ENCODE measurements at regions not wholly inside any gene's neighbourhood (a gene's known extent, or its start where the extent isn't known, plus 50 kb on each side); places are given as distances from the start of the nearest gene placed in this dataset.
A peak's percentile ranks its signal among the peaks of the same experiment; 100 is the strongest.
"Not testable (repeated sequence)": the region's sequence is repeated elsewhere in the genome, so short reads cannot be mapped to it uniquely, and the experiment has no call there.

- ATAC-seq (ENCODE audit: low read depth in 2 of 2) (peak; percentile 78 to 86), DNase-seq (peak; percentile 42)
- Mint-ChIP-seq H3K4me1 (peaks cover 17 to 32% (median 22%) of the 10 kb centered on the region in 3 donors), H3K27me3 (peaks cover 0 to 9% (median 0%) of the 10 kb centered on the region in 3 donors), H3K9me3 (no peaks in the 10 kb centered on the region), H3K27ac (peak overlapping the region in 3 of 6 donors; percentile 18 to 34 (median 20)), H3K4me3 (no peak overlapping the region), H3K36me3 (no peaks in the 10 kb centered on the region)
These were observed 119.9 kb upstream of the NDUFV2 start for GRCh38 chr18:8982416-8983183.

GRCh38 chr18:8983195-8983594, 119.3 kb upstream of the NDUFV2 start:
- Mint-ChIP-seq H3K36me3 (no peaks in the 10 kb centered on the region), H3K27me3 (peaks cover 0 to 10% (median 0%) of the 10 kb centered on the region in 3 donors), H3K4me3 (no peak overlapping the region), H3K4me1 (peaks cover 15 to 27% (median 20%) of the 10 kb centered on the region in 3 donors), H3K27ac (no peak overlapping the region), H3K9me3 (no peaks in the 10 kb centered on the region)
- DNase-seq (no peak), ATAC-seq (ENCODE audit: low read depth in 2 of 2) (no peak)

GRCh38 chr18:8984131-8984721, 118.3 kb upstream of the NDUFV2 start:
- Mint-ChIP-seq H3K4me1 (peaks cover 9 to 17% (median 13%) of the 10 kb centered on the region in 3 donors), H3K36me3 (no peaks in the 10 kb centered on the region)

GRCh38 chr18:8987241-8987640, 115.3 kb upstream of the NDUFV2 start:
- H3K27ac Mint-ChIP-seq: peak overlapping the region in 1 of 6 donors; percentile 6
- DNase-seq: no peak
- peaks cover 0 to 6% (median 5%) of the 10 kb centered on the region in 3 donors for H3K4me1 Mint-ChIP-seq
- no peaks in the 10 kb centered on the region for H3K36me3 Mint-ChIP-seq
- H3K9me3 Mint-ChIP-seq: no peaks in the 10 kb centered on the region
- H3K27me3 Mint-ChIP-seq: peaks cover 0 to 25% (median 9%) of the 10 kb centered on the region in 3 donors
- no peak for ATAC-seq (ENCODE audit: low read depth in 2 of 2)
- H3K4me3 Mint-ChIP-seq: no peak overlapping the region

More at GRCh38 chr18:8984131-8984721, 118.3 kb upstream of the NDUFV2 start:
- ATAC-seq (ENCODE audit: low read depth in 2 of 2) (no peak), DNase-seq (no peak)
- H3K4me3 Mint-ChIP-seq: no peak overlapping the region
- no peaks in the 10 kb centered on the region for H3K9me3 Mint-ChIP-seq
- peak overlapping the region in 1 of 6 donors; percentile 11 for H3K27ac Mint-ChIP-seq
- peaks cover 0 to 15% (median 0%) of the 10 kb centered on the region in 3 donors for H3K27me3 Mint-ChIP-seq

GRCh38 chr18:8988260-8988871, 114.1 kb upstream of the NDUFV2 start:
- H3K36me3 Mint-ChIP-seq: no peaks in the 10 kb centered on the region

GRCh38 chr18:8989017-8989416, 113.5 kb upstream of the NDUFV2 start:
- no peak for DNase-seq
- H3K27me3 Mint-ChIP-seq: peaks cover 0 to 27% (median 9%) of the 10 kb centered on the region in 3 donors
- H3K27ac Mint-ChIP-seq: peak overlapping the region in 2 of 6 donors; percentile 48 to 79
- ATAC-seq (ENCODE audit: low read depth in 2 of 2): no peak
- H3K9me3 Mint-ChIP-seq: no peaks in the 10 kb centered on the region
- no peaks in the 10 kb centered on the region for H3K4me1 Mint-ChIP-seq
- no peaks in the 10 kb centered on the region for H3K36me3 Mint-ChIP-seq
- no peak overlapping the region for H3K4me3 Mint-ChIP-seq

More at GRCh38 chr18:8988260-8988871, 114.1 kb upstream of the NDUFV2 start:
- no peaks in the 10 kb centered on the region for H3K9me3 Mint-ChIP-seq
- H3K27me3 Mint-ChIP-seq: peaks cover 0 to 25% (median 9%) of the 10 kb centered on the region in 3 donors
- no peak overlapping the region for H3K4me3 Mint-ChIP-seq
- H3K4me1 Mint-ChIP-seq: no peaks in the 10 kb centered on the region
- peak overlapping the region in 1 of 6 donors; percentile 4 for H3K27ac Mint-ChIP-seq
- peak; percentile 70 to 94 for ATAC-seq (ENCODE audit: low read depth in 2 of 2)
- peak; percentile 53 for DNase-seq

- no peak for DNase-seq
- peaks cover 0 to 29% (median 9%) of the 10 kb centered on the region in 3 donors for H3K27me3 Mint-ChIP-seq
- H3K9me3 Mint-ChIP-seq: no peaks in the 10 kb centered on the region
- H3K4me1 Mint-ChIP-seq: no peaks in the 10 kb centered on the region
- peak overlapping the region in 1 of 8 donors; percentile 71 for H3K4me3 Mint-ChIP-seq
- no peak for ATAC-seq (ENCODE audit: low read depth in 2 of 2)
- no peak overlapping the region for H3K27ac Mint-ChIP-seq
- H3K36me3 Mint-ChIP-seq: no peaks in the 10 kb centered on the region
These were observed 112.6 kb upstream of the NDUFV2 start for GRCh38 chr18:8989855-8990254.

- Mint-ChIP-seq H3K9me3 (no peaks in the 10 kb centered on the region), H3K27ac (no peak overlapping the region), H3K36me3 (no peaks in the 10 kb centered on the region)
These were observed 112.0 kb upstream of the NDUFV2 start for GRCh38 chr18:8990276-8991031.

GRCh38 chr18:8991155-8991554, 111.3 kb upstream of the NDUFV2 start:
- Mint-ChIP-seq H3K9me3 (peaks cover 0 to 3% (median 0%) of the 10 kb centered on the region in 7 donors), H3K27me3 (peaks cover 0 to 29% (median 9%) of the 10 kb centered on the region in 3 donors), H3K4me3 (no peak overlapping the region), H3K36me3 (no peaks in the 10 kb centered on the region), H3K27ac (peak overlapping the region in 4 of 6 donors; percentile 8 to 70 (median 32)), H3K4me1 (no peaks in the 10 kb centered on the region)
- ATAC-seq (ENCODE audit: low read depth in 2 of 2) (no peak), DNase-seq (no peak)

More at GRCh38 chr18:8990276-8991031, 112.0 kb upstream of the NDUFV2 start:
- DNase-seq: no peak
- peak overlapping the region in 1 of 8 donors; percentile 71 for H3K4me3 Mint-ChIP-seq
- H3K4me1 Mint-ChIP-seq: no peaks in the 10 kb centered on the region
- H3K27me3 Mint-ChIP-seq: peaks cover 0 to 29% (median 9%) of the 10 kb centered on the region in 3 donors
- ATAC-seq (ENCODE audit: low read depth in 2 of 2): no peak

GRCh38 chr18:8992500-8992899, 110.0 kb upstream of the NDUFV2 start:
- H3K4me1 Mint-ChIP-seq; DNase-seq; H3K27ac Mint-ChIP-seq; H3K4me3 Mint-ChIP-seq; H3K36me3 Mint-ChIP-seq; ATAC-seq (ENCODE audit: low read depth in 2 of 2): not testable (repeated sequence)
- H3K27me3 Mint-ChIP-seq: peaks cover 0 to 28% (median 10%) of the 10 kb centered on the region in 3 donors
- H3K9me3 Mint-ChIP-seq: peaks cover 0 to 12% (median 3%) of the 10 kb centered on the region in 7 donors

- H3K4me3 Mint-ChIP-seq: no peak overlapping the region
- no peak overlapping the region for H3K27ac Mint-ChIP-seq
- no peaks in the 10 kb centered on the region for H3K4me1 Mint-ChIP-seq
- no peaks in the 10 kb centered on the region for H3K36me3 Mint-ChIP-seq
- DNase-seq: no peak
- peaks cover 0 to 39% (median 28%) of the 10 kb centered on the region in 3 donors for H3K27me3 Mint-ChIP-seq
- no peak for ATAC-seq (ENCODE audit: low read depth in 2 of 2)
- H3K9me3 Mint-ChIP-seq: peaks cover 0 to 12% (median 3%) of the 10 kb centered on the region in 7 donors
These were observed 107.9 kb upstream of the NDUFV2 start for GRCh38 chr18:8994603-8995002.

- DNase-seq (no peak), ATAC-seq (ENCODE audit: low read depth in 2 of 2) (no peak)
- no peaks in the 10 kb centered on the region for H3K4me1 Mint-ChIP-seq
- H3K36me3 Mint-ChIP-seq: no peaks in the 10 kb centered on the region
- H3K4me3 Mint-ChIP-seq: no peak overlapping the region
- no peak overlapping the region for H3K27ac Mint-ChIP-seq
- H3K27me3 Mint-ChIP-seq: peaks cover 0 to 41% (median 28%) of the 10 kb centered on the region in 3 donors
- peaks cover 0 to 12% (median 3%) of the 10 kb centered on the region in 7 donors for H3K9me3 Mint-ChIP-seq
These were observed 107.4 kb upstream of the NDUFV2 start for GRCh38 chr18:8995096-8995495.
